ENCODE measurements at regions not wholly inside any gene's neighbourhood (a gene's known extent, or its start where the extent isn't known, plus 50 kb on each side); places are given as distances from the start of the nearest gene placed in this dataset.

GRCh38 chr1:188889166-188889565, 1588.5 kb downstream of the BRINP3 start:
- no peaks in the 10 kb centered on the region for H4K20me1 ChIP-seq (ENCODE audit: insufficient read depth, low read length)
- no peak overlapping the region for H3K27ac ChIP-seq (ENCODE audit: low read length)
- DNase-seq: no peak
- TF ChIP-seq EZH2phosphoT487 (IDR thresholded peaks at IDR 0.05; ENCODE audit: low read length) (no peak), CTCF (IDR thresholded peaks at IDR 0.05; ENCODE audit: low read length) (no peak), EZH2 (optimal IDR thresholded peaks at IDR 0.05; ENCODE audit: low read depth, low read length) (no peak)
- no peaks in the 10 kb centered on the region for H3K9me2 ChIP-seq (replicated peaks; ENCODE audit: insufficient read depth, low read length)
- no peak overlapping the region for H3K9ac ChIP-seq (ENCODE audit: low read length)
- H3K36me3 ChIP-seq (replicated peaks; ENCODE audit: insufficient read depth, low read length): no peaks in the 10 kb centered on the region
- H3K27me3 ChIP-seq (replicated peaks; ENCODE audit: insufficient read depth, low read length): no peaks in the 10 kb centered on the region
- no peak overlapping the region for H2AFZ ChIP-seq (ENCODE audit: low read length)
- no peaks in the 10 kb centered on the region for H3K4me1 ChIP-seq (ENCODE audit: low read length)
- no peaks in the 10 kb centered on the region for H3F3A ChIP-seq (ENCODE audit: insufficient read depth, low read length)
- H3K9me3 ChIP-seq (replicated peaks; ENCODE audit: insufficient read depth, low read length): no peaks in the 10 kb centered on the region
- no peak overlapping the region for H3K4me2 ChIP-seq (ENCODE audit: low read depth, low read length)
- no peak overlapping the region for H3K4me3 ChIP-seq (ENCODE audit: low read length)
- no peaks in the 10 kb centered on the region for H3K79me2 ChIP-seq (ENCODE audit: low read length)

GRCh38 chr1:188891958-188892357, 1585.7 kb downstream of the BRINP3 start:
- H4K20me1 ChIP-seq (ENCODE audit: insufficient read depth, low read length): no peaks in the 10 kb centered on the region
- no peak overlapping the region for H2AFZ ChIP-seq (ENCODE audit: low read length)
- H3K9me2 ChIP-seq (replicated peaks; ENCODE audit: insufficient read depth, low read length): no peaks in the 10 kb centered on the region
- no peaks in the 10 kb centered on the region for H3K9me3 ChIP-seq (replicated peaks; ENCODE audit: insufficient read depth, low read length)
- no peaks in the 10 kb centered on the region for H3K27me3 ChIP-seq (replicated peaks; ENCODE audit: insufficient read depth, low read length)
- no peak for DNase-seq
- no peak overlapping the region for H3K27ac ChIP-seq (ENCODE audit: low read length)
- H3K4me1 ChIP-seq (ENCODE audit: low read length): no peaks in the 10 kb centered on the region
- no peak overlapping the region for H3K4me3 ChIP-seq (ENCODE audit: low read length)
- H3K36me3 ChIP-seq (replicated peaks; ENCODE audit: insufficient read depth, low read length): no peaks in the 10 kb centered on the region
- TF ChIP-seq EZH2 (optimal IDR thresholded peaks at IDR 0.05; ENCODE audit: low read depth, low read length): no peak
- TF ChIP-seq CTCF (IDR thresholded peaks at IDR 0.05; ENCODE audit: low read length): no peak
- TF ChIP-seq EZH2phosphoT487 (IDR thresholded peaks at IDR 0.05; ENCODE audit: low read length): no peak
- H3F3A ChIP-seq (ENCODE audit: insufficient read depth, low read length): no peaks in the 10 kb centered on the region
- no peaks in the 10 kb centered on the region for H3K79me2 ChIP-seq (ENCODE audit: low read length)
- H3K9ac ChIP-seq (ENCODE audit: low read length): no peak overlapping the region
- no peak overlapping the region for H3K4me2 ChIP-seq (ENCODE audit: low read depth, low read length)

GRCh38 chr1:188895611-188896010, 1582.1 kb downstream of the BRINP3 start:
- no peak overlapping the region for H3K27ac ChIP-seq (ENCODE audit: low read length)
- H3K9me3 ChIP-seq (replicated peaks; ENCODE audit: insufficient read depth, low read length): no peaks in the 10 kb centered on the region
- TF ChIP-seq CTCF (IDR thresholded peaks at IDR 0.05; ENCODE audit: low read length) (no peak), EZH2 (optimal IDR thresholded peaks at IDR 0.05; ENCODE audit: low read depth, low read length) (no peak), EZH2phosphoT487 (IDR thresholded peaks at IDR 0.05; ENCODE audit: low read length) (no peak)
- no peaks in the 10 kb centered on the region for H3K79me2 ChIP-seq (ENCODE audit: low read length)
- no peak overlapping the region for H3K4me3 ChIP-seq (ENCODE audit: low read length)
- no peak overlapping the region for H3K9ac ChIP-seq (ENCODE audit: low read length)
- H4K20me1 ChIP-seq (ENCODE audit: insufficient read depth, low read length): no peaks in the 10 kb centered on the region
- H3K36me3 ChIP-seq (replicated peaks; ENCODE audit: insufficient read depth, low read length): no peaks in the 10 kb centered on the region
- H3K27me3 ChIP-seq (replicated peaks; ENCODE audit: insufficient read depth, low read length): no peaks in the 10 kb centered on the region
- no peaks in the 10 kb centered on the region for H3F3A ChIP-seq (ENCODE audit: insufficient read depth, low read length)
- H3K4me1 ChIP-seq (ENCODE audit: low read length): no peaks in the 10 kb centered on the region
- H3K9me2 ChIP-seq (replicated peaks; ENCODE audit: insufficient read depth, low read length): no peaks in the 10 kb centered on the region
- DNase-seq: no peak
- no peak overlapping the region for H2AFZ ChIP-seq (ENCODE audit: low read length)
- H3K4me2 ChIP-seq (ENCODE audit: low read depth, low read length): no peak overlapping the region

Data from MM.1S (cell line).